WTC11 (cell line): ENCODE measurements at regions not wholly inside any gene's neighbourhood (a gene's known extent, or its start where the extent isn't known, plus 50 kb on each side); places are given as distances from the start of the nearest gene placed in this dataset.

ENCODE experiments used
- ATAC-seq: fragments of 200-7000 bp; cut with Tn5 transposase; 2 replicates; pipeline ENCODE4 v1.10.0; 2021; ENCODE audit warnings: mild to moderate bottlenecking, moderate library complexity
- CTCF ChIA-PET: fragments of 300-600 bp; sonication (Branson Sonifier 250); formaldehyde crosslinking; loops from one replicate; lab custom pipeline; 2021; ENCODE audit warnings: antibody characterized with exemption; lab: Charles Lee
- POLR2A ChIA-PET: fragments of 350-600 bp; sonication (Branson Sonifier 250); formaldehyde crosslinking; loops from one replicate; lab custom pipeline; 2021; ENCODE audit warnings: antibody characterized with exemption; lab: Charles Lee
- DNase-seq: peaks from one replicate; pipeline ENCODE4 v3.0.0; 2021; ENCODE audit warnings: low spot score
- H3K27ac Mint-ChIP-seq: 2 replicates; pipeline ENCODE4 v1.8.0; 2021; ENCODE audit warnings: mixed read lengths
- H3K27me3 Mint-ChIP-seq: 2 replicates; pipeline ENCODE4 v1.8.0; 2021; ENCODE audit warnings: low read depth, mild to moderate bottlenecking, moderate library complexity, mixed read lengths
- H3K36me3 Mint-ChIP-seq: 2 replicates; pipeline ENCODE4 v1.8.0; 2021; ENCODE audit warnings: mixed read lengths
- H3K4me1 Mint-ChIP-seq: 2 replicates; pipeline ENCODE4 v1.8.0; 2022; ENCODE audit warnings: mixed read lengths
- H3K4me3 Mint-ChIP-seq: 2 replicates; pipeline ENCODE4 v1.8.0; 2021; ENCODE audit warnings: mild to moderate bottlenecking, moderate library complexity, mixed read lengths
- H3K9me3 Mint-ChIP-seq: 2 replicates; pipeline ENCODE4 v1.8.0; 2021; ENCODE audit warnings: mixed read lengths
- AFF4 ChIP-seq: sonication (generic); formaldehyde crosslinking; IDR thresholded peaks from 2 replicates; pipeline ENCODE4 v1.8.1; 2023; ENCODE audit warnings: mild to moderate bottlenecking, missing genetic modification reagents, borderline replicate concordance
- ATF1 ChIP-seq: sonication (generic); formaldehyde crosslinking; IDR thresholded peaks from 2 replicates; pipeline ENCODE4 v1.8.1; 2023; ENCODE audit warnings: mild to moderate bottlenecking, moderate library complexity, missing genetic modification reagents
- ELF4 ChIP-seq: sonication (generic); formaldehyde crosslinking; IDR thresholded peaks from 2 replicates; pipeline ENCODE4 v1.8.1; 2022; ENCODE audit warnings: low read depth, mild to moderate bottlenecking, moderate library complexity, missing genetic modification reagents
- EMX1 ChIP-seq: fragments of 250-450 bp; sonication (Bioruptor Pico); IDR thresholded peaks from 2 replicates; pipeline ENCODE4 v1.8.0; 2021; ENCODE audit warnings: mild to moderate bottlenecking
- ESRRA ChIP-seq: sonication (generic); formaldehyde crosslinking; IDR thresholded peaks from 2 replicates; pipeline ENCODE4 v1.8.1; 2022; ENCODE audit warnings: mild to moderate bottlenecking, missing genetic modification reagents, borderline replicate concordance
- IRF2 ChIP-seq: sonication (generic); formaldehyde crosslinking; IDR thresholded peaks from 2 replicates; pipeline ENCODE4 v1.8.0; 2022; ENCODE audit warnings: low read depth, missing genetic modification reagents, borderline replicate concordance
- JUN ChIP-seq: sonication (generic); formaldehyde crosslinking; IDR thresholded peaks from 2 replicates; pipeline ENCODE4 v1.8.0; 2023; ENCODE audit warnings: mild to moderate bottlenecking, missing genetic modification reagents
- MLX ChIP-seq: sonication (generic); formaldehyde crosslinking; IDR thresholded peaks from 2 replicates; pipeline ENCODE4 v1.8.1; 2023; ENCODE audit warnings: mild to moderate bottlenecking, missing genetic modification reagents, moderate library complexity
- MXD4 ChIP-seq: fragments of 250-450 bp; sonication (Bioruptor Pico); IDR thresholded peaks from 2 replicates; pipeline ENCODE4 v1.8.0; 2021; ENCODE audit warnings: mild to moderate bottlenecking, moderate library complexity, borderline replicate concordance
- NFATC4 ChIP-seq: fragments of 250-450 bp; sonication (Bioruptor Pico); IDR thresholded peaks from 2 replicates; pipeline ENCODE4 v1.9.0; 2021; ENCODE audit warnings: mild to moderate bottlenecking
- NFYB ChIP-seq: sonication (generic); formaldehyde crosslinking; conservative IDR thresholded peaks from 2 replicates; pipeline ENCODE4 v1.8.0; 2022; ENCODE audit warnings: low read depth, missing genetic modification reagents
- NR3C1 ChIP-seq: sonication (generic); formaldehyde crosslinking; conservative IDR thresholded peaks from 2 replicates; pipeline ENCODE4 v1.8.1; 2023; ENCODE audit warnings: low read depth, mild to moderate bottlenecking, missing genetic modification reagents
- PREB ChIP-seq: sonication (generic); formaldehyde crosslinking; IDR thresholded peaks from 2 replicates; pipeline ENCODE4 v1.8.1; 2022; ENCODE audit warnings: mild to moderate bottlenecking, missing genetic modification reagents, moderate library complexity, borderline replicate concordance
- PRRX2 ChIP-seq: fragments of 250-450 bp; sonication (Bioruptor Pico); IDR thresholded peaks from 2 replicates; pipeline ENCODE4 v1.8.0; 2021; ENCODE audit warnings: mild to moderate bottlenecking
- SMAD3 ChIP-seq: sonication (generic); formaldehyde crosslinking; IDR thresholded peaks from 2 replicates; pipeline ENCODE4 v1.8.0; 2022; ENCODE audit warnings: missing genetic modification reagents, mild to moderate bottlenecking, borderline replicate concordance
- SMAD4 ChIP-seq: sonication (generic); formaldehyde crosslinking; IDR thresholded peaks from 2 replicates; pipeline ENCODE4 v1.8.0; 2022; ENCODE audit warnings: mild to moderate bottlenecking, missing genetic modification reagents
- STAT6 ChIP-seq: sonication (generic); formaldehyde crosslinking; conservative IDR thresholded peaks from 2 replicates; pipeline ENCODE4 v1.8.1; 2023; ENCODE audit warnings: mild to moderate bottlenecking, low read depth, missing genetic modification reagents, moderate library complexity
- TCF7 ChIP-seq: sonication (generic); formaldehyde crosslinking; IDR thresholded peaks from 2 replicates; pipeline ENCODE4 v1.8.0; 2022; ENCODE audit warnings: mild to moderate bottlenecking, low read depth, missing genetic modification reagents, moderate library complexity
- TEAD4 ChIP-seq: sonication (generic); formaldehyde crosslinking; IDR thresholded peaks from 2 replicates; pipeline ENCODE4 v1.8.0; 2022; ENCODE audit warnings: mild to moderate bottlenecking, missing genetic modification reagents
- USF1 ChIP-seq: sonication (generic); formaldehyde crosslinking; IDR thresholded peaks from 2 replicates; pipeline ENCODE4 v1.8.0; 2022; ENCODE audit warnings: mild to moderate bottlenecking, missing genetic modification reagents
- ZBTB21 ChIP-seq: sonication (generic); formaldehyde crosslinking; IDR thresholded peaks from 2 replicates; pipeline ENCODE4 v1.8.1; 2023; ENCODE audit warnings: mild to moderate bottlenecking, missing genetic modification reagents, borderline replicate concordance
- ZNF121 ChIP-seq: sonication (generic); formaldehyde crosslinking; IDR thresholded peaks from 2 replicates; pipeline ENCODE4 v1.8.0; 2023; ENCODE audit warnings: missing genetic modification reagents
- ZNF263 ChIP-seq: sonication (generic); formaldehyde crosslinking; IDR thresholded peaks from 2 replicates; pipeline ENCODE4 v1.8.1; 2022; ENCODE audit warnings: low read depth, mild to moderate bottlenecking, moderate library complexity, missing genetic modification reagents
- ZNF423 ChIP-seq: fragments of 250-450 bp; sonication (Bioruptor Pico); IDR thresholded peaks from 2 replicates; pipeline ENCODE4 v2.1.2; 2022; ENCODE audit warnings: mild to moderate bottlenecking, moderate library complexity
- ZNF512 ChIP-seq: sonication (generic); formaldehyde crosslinking; IDR thresholded peaks from 2 replicates; pipeline ENCODE4 v1.8.1; 2022; ENCODE audit warnings: missing genetic modification reagents, borderline replicate concordance

GRCh38 chr9:1698991-1699390 is 316.2 kb upstream of the SMARCA2 start:
- H3K27me3 Mint-ChIP-seq = no peaks in the 10 kb centered on the region
- H3K27ac Mint-ChIP-seq = no peak overlapping the region
- H3K36me3 Mint-ChIP-seq = no peaks in the 10 kb centered on the region
- no peaks in the 10 kb centered on the region for H3K4me1 Mint-ChIP-seq
- POLR2A ChIA-PET = no interaction called here
- TF ChIP-seq SMAD4 = no peak
- no peak for TF ChIP-seq AFF4 (CRISPR knock-in tag)
- no peak for TF ChIP-seq TEAD4
- TF ChIP-seq ZNF263 (CRISPR knock-in tag) = no peak
- TF ChIP-seq ZBTB21 (CRISPR knock-in tag) = no peak
- no peak for TF ChIP-seq JUN (CRISPR knock-in tag)
- no peak for TF ChIP-seq TCF7
- TF ChIP-seq IRF2 (CRISPR knock-in tag) = no peak
- TF ChIP-seq ATF1 (CRISPR knock-in tag) = no peak
- no peak for TF ChIP-seq ZNF512 (CRISPR knock-in tag)
- TF ChIP-seq NR3C1 (CRISPR knock-in tag) = no peak
- TF ChIP-seq MLX (CRISPR knock-in tag) = no peak
- TF ChIP-seq NFATC4 (CRISPR knock-in tag) = no peak
- no peak overlapping the region for H3K4me3 Mint-ChIP-seq
- H3K9me3 Mint-ChIP-seq = no peaks in the 10 kb centered on the region
- no peak for DNase-seq
- ATAC-seq = no peak
- CTCF ChIA-PET = no interaction called here

- Mint-ChIP-seq H3K36me3 (no peaks in the 10 kb centered on the region), H3K27me3 (no peaks in the 10 kb centered on the region), H3K4me3 (no peak overlapping the region), H3K4me1 (no peaks in the 10 kb centered on the region), H3K9me3 (no peaks in the 10 kb centered on the region), H3K27ac (no peak overlapping the region)
- DNase-seq = no peak
- CTCF ChIA-PET = no interaction called here
- POLR2A ChIA-PET = interaction anchor here (0.6 kb wide), 1 partner anchor 329 kb away, joined by 4 read pairs; no protein-coding TSS in a partner anchor
- peak; percentile 77 for ATAC-seq
- TF ChIP-seq MXD4 (CRISPR knock-in tag) (no peak), ELF4 (no peak), PREB (CRISPR knock-in tag) (no peak), ZNF423 (CRISPR knock-in tag) (no peak), EMX1 (CRISPR knock-in tag) (no peak), ZNF121 (no peak), USF1 (CRISPR knock-in tag) (no peak), ESRRA (CRISPR knock-in tag) (no peak), PRRX2 (no peak), ZNF512 (CRISPR knock-in tag) (no peak), ATF1 (CRISPR knock-in tag) (no peak), NFYB (CRISPR knock-in tag) (no peak), STAT6 (no peak), SMAD3 (CRISPR knock-in tag) (no peak)
Measured at GRCh38 chr9:1701113-1701512, 314.0 kb upstream of the SMARCA2 start.
